ENCODE measurements at regions not wholly inside any gene's neighbourhood (a gene's known extent, or its start where the extent isn't known, plus 50 kb on each side); places are given as distances from the start of the nearest gene placed in this dataset.

DNA sequence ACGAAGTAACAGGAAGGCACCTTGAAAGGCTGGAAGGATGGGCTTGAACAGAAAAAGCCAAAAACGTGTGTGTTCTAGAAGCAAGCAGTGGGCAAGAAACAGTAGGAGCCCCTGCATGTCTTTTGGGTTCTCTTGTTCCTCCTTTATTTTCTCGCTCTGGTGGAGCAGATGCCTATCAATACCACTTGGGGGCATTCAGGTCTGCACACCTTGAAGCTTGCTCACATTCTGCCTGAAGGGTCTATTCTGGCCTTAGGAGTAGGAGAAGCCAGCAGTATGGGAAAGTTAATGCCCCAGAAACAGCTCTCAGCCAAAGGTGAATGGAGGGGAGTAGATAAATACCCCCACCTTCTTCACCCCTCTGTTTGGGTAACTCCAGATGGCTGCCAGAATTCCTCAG, 204.5 kb downstream of the TXNL1 start:
- no peak overlapping the region for H3K4me3 ChIP-seq (ENCODE audit: low read depth, low read length)
- no peaks in the 10 kb centered on the region for H3K4me1 Mint-ChIP-seq (ENCODE audit: low read depth, unreplicated experiment)
- POLR2A ChIA-PET = no interaction called here
- CTCF ChIA-PET = no interaction called here
- intact Hi-C loops (cut with micrococcal nuclease; ENCODE audit: unreplicated experiment) = no loop called here
- H3K9me3 Mint-ChIP-seq (ENCODE audit: unreplicated experiment) = no peaks in the 10 kb centered on the region
- BruUV-seq (replicated peaks) = no TSS peak
- H3K27me3 ChIP-seq (replicated peaks; ENCODE audit: control insufficient read depth, insufficient read depth, low read length) = no peaks in the 10 kb centered on the region
- H3K4me1 ChIP-seq = no peaks in the 10 kb centered on the region
- no peaks in the 10 kb centered on the region for H3K9me3 ChIP-seq
- no peaks in the 10 kb centered on the region for H3K36me3 ChIP-seq (ENCODE audit: control insufficient read depth, insufficient read depth, low read length)
- H3K27ac Mint-ChIP-seq (ENCODE audit: unreplicated experiment) = no peak overlapping the region
- H3K36me3 Mint-ChIP-seq (ENCODE audit: insufficient read depth, unreplicated experiment) = no peaks in the 10 kb centered on the region
- H3K4me3 Mint-ChIP-seq (ENCODE audit: unreplicated experiment) = no peak overlapping the region
- DNase-seq = no peak
- peaks cover 8% of the 10 kb centered on the region for H3K27me3 Mint-ChIP-seq (ENCODE audit: insufficient read depth, unreplicated experiment)
- no peak for TF ChIP-seq CTCF (IDR thresholded peaks at IDR 0.05; ENCODE audit: insufficient read depth in 1 of 2, low read depth in 1 of 2, low read length in 1 of 2, severe bottlenecking in 1 of 2, unreplicated experiment in 1 of 2)

DNA sequence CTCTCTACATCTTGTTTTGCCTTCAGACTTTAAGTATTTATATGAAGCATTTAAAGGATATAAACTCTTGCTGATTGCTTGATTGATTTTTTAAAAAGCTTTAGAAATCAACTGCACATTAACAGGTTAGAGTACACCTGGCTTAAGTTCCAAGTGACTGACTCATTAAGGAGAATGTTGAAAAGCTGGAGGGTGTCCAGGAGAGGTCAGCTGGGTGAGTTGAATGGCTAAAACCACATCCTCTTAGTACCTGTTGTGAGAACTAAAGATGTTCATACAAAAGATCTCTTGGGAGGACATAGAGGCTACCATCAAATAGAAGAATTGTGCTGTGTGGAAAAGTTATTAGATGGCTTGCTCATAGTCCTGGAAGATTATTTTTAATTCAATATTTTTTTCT, 206.8 kb downstream of the TXNL1 start:
- no TSS peak for BruUV-seq (replicated peaks)
- no peak overlapping the region for H3K4me3 Mint-ChIP-seq (ENCODE audit: unreplicated experiment)
- no peaks in the 10 kb centered on the region for H3K36me3 Mint-ChIP-seq (ENCODE audit: insufficient read depth, unreplicated experiment)
- no peak for TF ChIP-seq CTCF (IDR thresholded peaks at IDR 0.05; ENCODE audit: insufficient read depth in 1 of 2, low read depth in 1 of 2, low read length in 1 of 2, severe bottlenecking in 1 of 2, unreplicated experiment in 1 of 2)
- no peaks in the 10 kb centered on the region for H3K9me3 Mint-ChIP-seq (ENCODE audit: unreplicated experiment)
- POLR2A ChIA-PET = no interaction called here
- no peaks in the 10 kb centered on the region for H3K27me3 ChIP-seq (replicated peaks; ENCODE audit: control insufficient read depth, insufficient read depth, low read length)
- H3K36me3 ChIP-seq (ENCODE audit: control insufficient read depth, insufficient read depth, low read length) = no peaks in the 10 kb centered on the region
- peaks cover 8% of the 10 kb centered on the region for H3K27me3 Mint-ChIP-seq (ENCODE audit: insufficient read depth, unreplicated experiment)
- DNase-seq = no peak
- no peaks in the 10 kb centered on the region for H3K4me1 Mint-ChIP-seq (ENCODE audit: low read depth, unreplicated experiment)
- CTCF ChIA-PET = no interaction called here
- no peak overlapping the region for H3K4me3 ChIP-seq (ENCODE audit: low read depth, low read length)
- H3K27ac Mint-ChIP-seq (ENCODE audit: unreplicated experiment) = no peak overlapping the region
- H3K9me3 ChIP-seq = no peaks in the 10 kb centered on the region
- intact Hi-C loops (cut with micrococcal nuclease; ENCODE audit: unreplicated experiment) = no loop called here
- no peaks in the 10 kb centered on the region for H3K4me1 ChIP-seq

GRCh38 chr18:56423626-56424025, 214.8 kb downstream of the TXNL1 start:
- CTCF ChIA-PET = no interaction called here
- H3K27ac Mint-ChIP-seq (ENCODE audit: unreplicated experiment) = no peak overlapping the region
- no TSS peak for BruUV-seq (replicated peaks)

More at GRCh38 chr18:56423626-56424025, 214.8 kb downstream of the TXNL1 start:
- H3K4me3 Mint-ChIP-seq (ENCODE audit: unreplicated experiment) = no peak overlapping the region
- H3K27me3 ChIP-seq (replicated peaks; ENCODE audit: control insufficient read depth, insufficient read depth, low read length) = no peaks in the 10 kb centered on the region
- no peak overlapping the region for H3K4me3 ChIP-seq (ENCODE audit: low read depth, low read length)
- no peaks in the 10 kb centered on the region for H3K9me3 Mint-ChIP-seq (ENCODE audit: unreplicated experiment)
- no peak for DNase-seq
- H3K9me3 ChIP-seq = no peaks in the 10 kb centered on the region
- no peaks in the 10 kb centered on the region for H3K4me1 ChIP-seq
- intact Hi-C loops (cut with micrococcal nuclease; ENCODE audit: unreplicated experiment) = no loop called here
- POLR2A ChIA-PET = no interaction called here
- peaks cover 6% of the 10 kb centered on the region for H3K36me3 Mint-ChIP-seq (ENCODE audit: insufficient read depth, unreplicated experiment)
- H3K36me3 ChIP-seq (ENCODE audit: control insufficient read depth, insufficient read depth, low read length) = no peaks in the 10 kb centered on the region
- H3K4me1 Mint-ChIP-seq (ENCODE audit: low read depth, unreplicated experiment) = no peaks in the 10 kb centered on the region
- peaks cover 10% of the 10 kb centered on the region for H3K27me3 Mint-ChIP-seq (ENCODE audit: insufficient read depth, unreplicated experiment)
- TF ChIP-seq CTCF (IDR thresholded peaks at IDR 0.05; ENCODE audit: insufficient read depth in 1 of 2, low read depth in 1 of 2, low read length in 1 of 2, severe bottlenecking in 1 of 2, unreplicated experiment in 1 of 2) = no peak

Measured in Caco-2 (cell line).